Fibroblast of the conjunctiva (primary cell): ENCODE measurements at regions not wholly inside any gene's neighbourhood (a gene's known extent, or its start where the extent isn't known, plus 50 kb on each side); places are given as distances from the start of the nearest gene placed in this dataset.

Source experiments
- DNase-seq: peaks from one replicate; pipeline ENCODE4 v3.0.0-alpha.2; 2010; ENCODE audit warnings: low read depth

DNA sequence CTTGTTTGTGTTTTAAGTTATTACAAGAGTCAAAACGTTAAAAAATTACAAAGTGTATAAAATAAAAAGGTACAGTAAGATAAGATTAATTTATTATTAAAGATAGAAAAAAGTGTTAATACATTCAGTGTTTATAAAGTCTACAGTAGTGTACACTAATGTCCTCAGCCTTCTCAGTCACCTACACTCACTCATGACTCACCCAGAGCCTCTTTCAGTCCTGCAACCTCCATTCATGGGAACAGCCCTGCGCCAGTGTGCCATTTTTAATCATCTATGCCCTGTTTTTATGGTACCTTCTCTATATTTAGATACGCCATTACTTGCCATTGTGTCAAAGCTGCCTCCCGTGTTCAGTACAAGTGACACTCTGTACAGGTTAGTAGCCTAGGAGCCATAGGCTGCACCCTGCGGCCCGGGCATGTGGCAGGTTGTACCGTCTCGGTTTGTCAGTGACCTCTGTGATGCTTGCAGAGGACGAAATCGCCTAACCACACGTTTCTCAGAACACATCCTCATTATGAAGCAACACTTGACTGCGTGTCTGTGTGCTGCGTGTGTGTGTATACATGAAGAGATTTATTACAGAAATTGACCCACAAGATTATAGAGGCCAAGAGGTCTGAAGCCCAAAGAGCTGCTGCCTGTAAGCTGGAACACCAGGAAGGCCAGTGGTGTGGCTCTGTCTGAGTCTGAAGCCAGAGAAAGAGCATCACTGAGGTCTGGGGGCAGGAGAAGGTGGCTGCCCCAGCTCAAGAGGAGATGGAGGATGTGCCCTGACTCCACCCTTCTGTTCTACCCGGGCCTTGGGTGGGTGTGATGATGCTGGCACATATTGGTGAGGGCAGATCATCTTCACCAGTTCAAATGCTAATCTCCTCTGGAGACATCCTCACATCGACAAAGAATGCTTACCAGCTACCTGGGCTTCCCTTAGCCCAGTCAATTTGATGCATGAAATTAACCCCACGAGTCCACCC lies 116.6 kb upstream of the C14orf180 start:
- no peak for DNase-seq

GRCh38 chr14:104464907-104465306 lies 114.7 kb upstream of the C14orf180 start:
- DNase-seq = no peak

GRCh38 chr14:104465482-104466390 lies 113.8 kb upstream of the C14orf180 start:
- DNase-seq = no peak

DNA sequence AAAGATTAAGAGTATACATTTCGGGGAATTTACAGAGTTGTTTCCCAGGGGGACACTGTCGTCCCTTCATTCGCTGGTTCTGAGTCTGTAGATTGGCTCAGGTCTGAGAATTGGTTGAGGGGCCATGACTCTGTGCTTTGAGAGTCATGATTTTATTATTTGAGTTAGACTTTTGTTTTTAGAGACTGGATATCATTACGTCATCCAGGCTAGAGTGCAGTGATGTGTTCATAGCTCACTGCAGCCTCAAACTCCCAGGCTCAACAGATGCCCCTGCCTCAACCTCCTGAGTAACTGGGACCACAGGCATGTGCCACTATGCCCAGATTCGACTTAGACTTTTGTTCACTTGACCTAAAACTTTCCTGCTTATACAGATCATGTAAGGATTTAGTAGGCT lies 112.3 kb upstream of the C14orf180 start:
- DNase-seq = no peak

DNA sequence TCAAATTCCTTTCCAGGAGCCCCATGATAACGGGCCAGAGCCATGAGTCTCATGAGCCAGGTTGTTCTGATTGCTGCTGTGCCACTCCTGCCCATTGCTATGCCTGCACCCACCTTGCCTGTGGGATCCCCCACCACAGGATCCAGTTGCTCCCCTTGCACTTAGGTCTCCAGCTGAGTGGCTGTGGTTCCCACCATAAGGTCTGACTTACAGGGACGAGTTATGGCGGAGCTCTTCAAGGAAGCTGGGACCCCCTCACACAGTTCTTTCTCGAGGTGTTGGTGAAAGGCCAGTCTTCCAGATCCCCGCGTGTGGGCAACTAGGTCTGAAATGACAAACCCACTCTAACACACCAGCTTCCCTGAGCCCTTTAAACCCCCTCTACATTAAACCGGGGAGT lies 111.9 kb upstream of the C14orf180 start:
- no peak for DNase-seq

GRCh38 chr14:104469591-104469990 lies 110.0 kb upstream of the C14orf180 start:
- no peak for DNase-seq

- no peak for DNase-seq
Measured at GRCh38 chr14:104470588-104470987, 109.0 kb upstream of the C14orf180 start.

DNA sequence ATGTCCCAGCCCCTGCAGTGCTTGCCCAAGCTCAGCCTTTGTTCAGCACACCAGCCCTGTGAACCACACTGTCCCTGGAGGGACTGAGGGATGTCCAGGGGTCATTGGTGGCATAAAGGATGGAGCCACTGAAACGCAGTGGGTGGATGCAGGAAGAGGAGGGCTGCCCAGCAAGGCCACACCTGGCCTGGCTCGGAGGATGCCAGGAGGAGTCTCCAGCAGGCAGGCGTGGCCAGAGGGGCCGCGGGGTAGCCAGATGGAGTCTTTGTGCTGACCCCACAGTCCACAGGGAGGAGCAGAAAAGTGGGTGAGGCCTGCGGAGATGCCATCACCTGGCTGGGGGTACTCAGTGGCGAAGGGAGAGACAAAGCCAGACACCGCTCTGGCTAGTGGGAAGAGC lies 108.5 kb upstream of the C14orf180 start:
- no peak for DNase-seq

DNA sequence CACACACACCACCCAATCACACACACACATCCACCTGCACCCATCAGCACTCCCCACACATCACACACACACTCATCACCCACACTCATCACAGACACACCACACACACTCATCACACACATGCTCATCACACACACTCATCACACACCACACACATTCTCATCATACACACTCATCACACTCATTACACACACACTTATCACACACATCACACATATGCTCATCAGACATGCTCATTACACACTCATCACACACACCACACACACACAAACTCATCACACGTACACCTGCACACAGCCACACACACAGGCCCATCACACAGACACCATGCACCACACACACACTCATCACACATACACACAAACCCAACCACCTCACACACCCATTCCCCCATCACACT lies 107.5 kb upstream of the C14orf180 start:
- DNase-seq = no peak

- no peak for DNase-seq
Measured at GRCh38 chr14:104472536-104473243, 106.9 kb upstream of the C14orf180 start.

GRCh38 chr14:104473244-104473565 lies 106.4 kb upstream of the C14orf180 start:
- no peak for DNase-seq

GRCh38 chr14:104473649-104474494 lies 105.7 kb upstream of the C14orf180 start:
- no peak for DNase-seq

GRCh38 chr14:104474495-104475213 lies 104.9 kb upstream of the C14orf180 start:
- no peak for DNase-seq

GRCh38 chr14:104475256-104475655 lies 104.3 kb upstream of the C14orf180 start:
- DNase-seq = no peak

GRCh38 chr14:104475802-104476201 lies 103.8 kb upstream of the C14orf180 start:
- no peak for DNase-seq

GRCh38 chr14:104476437-104476836 lies 103.1 kb upstream of the C14orf180 start:
- DNase-seq = no peak

- DNase-seq = no peak
Measured at GRCh38 chr14:104477117-104477623, 102.4 kb upstream of the C14orf180 start.

DNA sequence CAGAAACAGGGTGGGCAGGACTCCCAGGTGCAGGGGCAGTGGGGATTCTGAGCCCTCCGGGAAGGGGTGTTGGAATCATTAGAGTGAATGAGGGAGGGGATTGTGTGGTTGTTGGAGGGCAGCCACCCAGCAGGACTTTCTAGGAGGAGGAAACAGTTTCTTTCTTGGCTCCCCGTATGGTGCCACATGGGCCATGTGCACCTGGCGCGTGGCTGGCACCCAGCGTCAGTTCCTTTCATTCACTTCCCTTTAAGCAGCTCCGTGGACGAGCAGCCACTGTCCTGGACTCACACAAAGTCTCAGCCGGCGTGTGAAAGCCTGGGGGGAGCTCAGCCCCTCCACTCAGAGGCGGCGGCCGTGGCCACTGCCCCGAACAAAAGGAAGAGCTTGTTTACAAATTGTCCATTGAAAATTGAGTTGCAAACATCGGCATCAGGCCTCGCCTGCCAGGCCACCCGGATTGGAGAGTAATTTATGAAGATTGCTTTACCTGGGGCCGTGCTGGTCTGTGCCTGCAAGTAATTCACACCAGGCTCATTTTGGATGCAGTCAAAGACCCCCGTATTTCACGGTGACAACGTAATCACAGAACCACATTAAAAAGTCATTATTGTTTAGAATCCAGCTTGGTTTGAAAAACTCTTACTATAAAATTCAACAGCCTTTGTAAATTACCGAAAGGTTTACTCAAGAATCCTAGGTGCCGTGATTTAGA lies 101.7 kb upstream of the C14orf180 start:
- no peak for DNase-seq

GRCh38 chr14:104478656-104479055 lies 100.9 kb upstream of the C14orf180 start:
- DNase-seq = no peak

GRCh38 chr14:104479901-104480300 lies 99.7 kb upstream of the C14orf180 start:
- no peak for DNase-seq
